NT2/D1 (cell line): ENCODE measurements at regions not wholly inside any gene's neighbourhood (a gene's known extent, or its start where the extent isn't known, plus 50 kb on each side); places are given as distances from the start of the nearest gene placed in this dataset.
A peak's percentile ranks its signal among the peaks of the same experiment; 100 is the strongest.

Source experiments
- DNase-seq: peaks from one replicate; pipeline ENCODE4 v3.0.0-alpha.2; 2011; ENCODE audit warnings: low read depth, low spot score
- H3K27me3 ChIP-seq: 2 replicates; pipeline ENCODE4 v1.6.0; 2011; ENCODE audit warnings: mild to moderate bottlenecking; ENCODE audit not compliant: insufficient read length, insufficient read depth
- H3K36me3 ChIP-seq: 2 replicates; pipeline ENCODE4 v1.6.1; 2011; ENCODE audit warnings: mild to moderate bottlenecking, low read length, mixed read lengths; ENCODE audit not compliant: insufficient read depth, insufficient read length
- H3K4me1 ChIP-seq: 2 replicates; pipeline ENCODE4 v1.5.1; 2011; ENCODE audit not compliant: insufficient read depth, insufficient read length
- H3K4me3 ChIP-seq: 2 replicates; pipeline ENCODE4 v1.5.1; 2011; ENCODE audit warnings: low read depth; ENCODE audit not compliant: insufficient read length
- H3K9ac ChIP-seq: 2 replicates; pipeline ENCODE4 v1.6.0; 2011; ENCODE audit warnings: low read depth; ENCODE audit not compliant: insufficient read length
- H3K9me3 ChIP-seq: 2 replicates; pipeline ENCODE4 v1.5.1; 2011; ENCODE audit warnings: mild to moderate bottlenecking, low read length; ENCODE audit not compliant: insufficient read depth
- SUZ12 ChIP-seq: IDR thresholded peaks from 2 replicates; pipeline ENCODE4 v1.6.1; 2011; ENCODE audit not compliant: insufficient read length, insufficient read depth; ENCODE audit errors: extremely low read depth
- YY1 ChIP-seq: IDR thresholded peaks from 2 replicates; pipeline ENCODE4 v1.6.1; 2011; ENCODE audit not compliant: insufficient read length, insufficient read depth
- ZNF274 ChIP-seq: IDR thresholded peaks from 2 replicates; pipeline ENCODE4 v1.6.1; 2011; ENCODE audit warnings: mild to moderate bottlenecking, low read depth, low read length

- DNase-seq, result no peak
Measured at GRCh38 chr3:21326704-21327475, 424.1 kb downstream of the ZNF385D start.

GRCh38 chr3:21314688-21315087 lies 436.3 kb downstream of the ZNF385D start:
- H3K36me3 ChIP-seq, result no peaks in the 10 kb centered on the region
- no peaks in the 10 kb centered on the region for H3K27me3 ChIP-seq
- TF ChIP-seq SUZ12 (no peak), ZNF274 (no peak), YY1 (no peak)
- H3K4me1 ChIP-seq, result no peaks in the 10 kb centered on the region
- no peaks in the 10 kb centered on the region for H3K9me3 ChIP-seq
- no peak overlapping the region for H3K9ac ChIP-seq
- no peak overlapping the region for H3K4me3 ChIP-seq
- no peak for DNase-seq

More at GRCh38 chr3:21326704-21327475, 424.1 kb downstream of the ZNF385D start:
- Histone ChIP-seq H3K9ac (no peak overlapping the region), H3K4me1 (no peaks in the 10 kb centered on the region), H3K27me3 (no peaks in the 10 kb centered on the region), H3K9me3 (no peaks in the 10 kb centered on the region), H3K36me3 (no peaks in the 10 kb centered on the region), H3K4me3 (no peak overlapping the region)
- TF ChIP-seq YY1 (no peak), SUZ12 (no peak), ZNF274 (no peak)

- no peaks in the 10 kb centered on the region for H3K4me1 ChIP-seq
- H3K36me3 ChIP-seq, result no peaks in the 10 kb centered on the region
- H3K27me3 ChIP-seq, result no peaks in the 10 kb centered on the region
- H3K9ac ChIP-seq, result no peak overlapping the region
- H3K9me3 ChIP-seq, result no peaks in the 10 kb centered on the region
- TF ChIP-seq SUZ12 (no peak), ZNF274 (no peak), YY1 (no peak)
- no peak for DNase-seq
- no peak overlapping the region for H3K4me3 ChIP-seq
Measured at GRCh38 chr3:21310891-21311290, 440.1 kb downstream of the ZNF385D start.

- TF ChIP-seq ZNF274 (no peak), SUZ12 (no peak), YY1 (no peak)
- Histone ChIP-seq H3K36me3 (no peaks in the 10 kb centered on the region), H3K27me3 (no peaks in the 10 kb centered on the region), H3K4me3 (no peak overlapping the region), H3K9ac (no peak overlapping the region), H3K9me3 (no peaks in the 10 kb centered on the region), H3K4me1 (no peaks in the 10 kb centered on the region)
- no peak for DNase-seq
Measured at GRCh38 chr3:21310161-21310560, 440.8 kb downstream of the ZNF385D start.

- Histone ChIP-seq H3K36me3 (no peaks in the 10 kb centered on the region), H3K27me3 (no peaks in the 10 kb centered on the region), H3K9ac (no peak overlapping the region), H3K4me3 (no peak overlapping the region), H3K9me3 (no peaks in the 10 kb centered on the region), H3K4me1 (no peaks in the 10 kb centered on the region)
- TF ChIP-seq ZNF274 (no peak), YY1 (no peak), SUZ12 (no peak)
- DNase-seq, result peak; percentile 9
Measured at GRCh38 chr3:21297304-21297703, 453.7 kb downstream of the ZNF385D start.

GRCh38 chr3:21294768-21295167 lies 456.2 kb downstream of the ZNF385D start:
- no peaks in the 10 kb centered on the region for H3K27me3 ChIP-seq
- H3K4me3 ChIP-seq, result no peak overlapping the region
- no peaks in the 10 kb centered on the region for H3K36me3 ChIP-seq
- no peaks in the 10 kb centered on the region for H3K9me3 ChIP-seq
- H3K4me1 ChIP-seq, result no peaks in the 10 kb centered on the region
- no peak for DNase-seq
- no peak for TF ChIP-seq SUZ12
- no peak for TF ChIP-seq YY1
- TF ChIP-seq ZNF274, result no peak
- no peak overlapping the region for H3K9ac ChIP-seq

GRCh38 chr3:21292971-21293370 lies 458.0 kb downstream of the ZNF385D start:
- no peaks in the 10 kb centered on the region for H3K4me1 ChIP-seq
- H3K4me3 ChIP-seq, result no peak overlapping the region
- no peaks in the 10 kb centered on the region for H3K36me3 ChIP-seq
- no peaks in the 10 kb centered on the region for H3K9me3 ChIP-seq
- H3K9ac ChIP-seq, result no peak overlapping the region
- TF ChIP-seq ZNF274, result no peak
- no peak for TF ChIP-seq SUZ12
- no peak for TF ChIP-seq YY1
- no peaks in the 10 kb centered on the region for H3K27me3 ChIP-seq
- no peak for DNase-seq
